ENCODE measurements at regions not wholly inside any gene's neighbourhood (a gene's known extent, or its start where the extent isn't known, plus 50 kb on each side); places are given as distances from the start of the nearest gene placed in this dataset.

DNA sequence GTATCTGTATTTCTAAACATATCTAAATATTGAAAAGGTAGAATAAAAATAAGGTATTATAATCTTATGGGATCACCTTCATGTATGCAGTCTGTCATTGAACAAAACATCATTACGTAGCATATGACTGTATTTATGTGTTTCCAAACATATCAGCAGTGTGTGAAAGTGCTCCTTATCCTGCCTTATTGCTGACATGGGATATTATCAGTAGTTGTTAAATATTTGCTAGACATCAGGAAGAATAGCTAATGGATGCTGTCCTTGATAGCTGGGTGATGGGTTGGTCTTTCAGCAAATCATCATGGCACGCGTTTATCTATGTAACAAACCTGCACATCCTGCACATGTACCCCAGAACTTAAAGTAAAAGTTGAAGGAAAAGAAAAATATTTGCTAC is 59.1 kb upstream of the FAM20A start:
- TF ChIP-seq, protein P1, sequence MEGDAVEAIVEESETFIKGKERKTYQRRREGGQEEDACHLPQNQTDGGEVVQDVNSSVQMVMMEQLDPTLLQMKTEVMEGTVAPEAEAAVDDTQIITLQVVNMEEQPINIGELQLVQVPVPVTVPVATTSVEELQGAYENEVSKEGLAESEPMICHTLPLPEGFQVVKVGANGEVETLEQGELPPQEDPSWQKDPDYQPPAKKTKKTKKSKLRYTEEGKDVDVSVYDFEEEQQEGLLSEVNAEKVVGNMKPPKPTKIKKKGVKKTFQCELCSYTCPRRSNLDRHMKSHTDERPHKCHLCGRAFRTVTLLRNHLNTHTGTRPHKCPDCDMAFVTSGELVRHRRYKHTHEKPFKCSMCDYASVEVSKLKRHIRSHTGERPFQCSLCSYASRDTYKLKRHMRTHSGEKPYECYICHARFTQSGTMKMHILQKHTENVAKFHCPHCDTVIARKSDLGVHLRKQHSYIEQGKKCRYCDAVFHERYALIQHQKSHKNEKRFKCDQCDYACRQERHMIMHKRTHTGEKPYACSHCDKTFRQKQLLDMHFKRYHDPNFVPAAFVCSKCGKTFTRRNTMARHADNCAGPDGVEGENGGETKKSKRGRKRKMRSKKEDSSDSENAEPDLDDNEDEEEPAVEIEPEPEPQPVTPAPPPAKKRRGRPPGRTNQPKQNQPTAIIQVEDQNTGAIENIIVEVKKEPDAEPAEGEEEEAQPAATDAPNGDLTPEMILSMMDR (IDR thresholded peaks at IDR 0.05) = no peak
- TF ChIP-seq ZFX (IDR thresholded peaks at IDR 0.05; ENCODE audit: borderline replicate concordance) = no peak
- no peak overlapping the region for H3K27ac ChIP-seq

DNA sequence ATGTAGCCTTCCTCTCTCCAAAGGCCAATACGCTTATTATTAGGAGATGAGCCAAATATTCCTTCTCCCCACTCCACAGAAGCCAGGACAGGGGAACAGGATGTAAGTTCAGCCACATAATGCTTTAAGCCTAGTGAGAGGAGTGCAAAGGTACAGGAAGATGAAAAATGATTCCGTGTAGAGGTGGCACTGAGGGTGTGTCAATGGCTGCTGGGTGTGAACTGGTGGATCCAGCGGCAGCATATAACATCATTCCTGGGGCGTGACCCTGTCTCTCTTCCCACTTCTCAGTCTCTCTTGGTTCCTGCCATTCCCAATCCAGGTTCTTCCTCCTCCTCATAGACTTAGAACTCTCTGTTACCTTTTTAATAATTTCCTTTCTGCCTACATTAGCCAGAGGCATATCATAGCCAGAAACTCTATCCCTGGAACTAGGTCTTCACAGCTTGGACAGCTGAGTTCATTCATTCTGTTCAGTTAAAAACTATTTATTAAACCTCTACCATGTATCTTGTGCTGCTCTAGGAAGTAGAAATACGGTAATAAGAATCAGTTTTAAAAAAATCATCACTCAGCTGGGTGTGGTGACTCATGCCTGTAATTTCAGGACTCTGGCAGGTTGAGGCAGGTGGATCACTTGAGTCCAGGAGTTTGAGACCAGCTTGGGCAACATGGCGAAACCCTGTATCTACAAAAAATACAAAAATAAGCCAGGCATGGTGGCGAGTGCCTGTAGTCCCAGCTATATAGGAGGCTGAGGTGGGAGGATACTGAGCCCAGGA is 58.0 kb upstream of the FAM20A start:
- no peak for TF ChIP-seq ZFX (IDR thresholded peaks at IDR 0.05; ENCODE audit: borderline replicate concordance)
- TF ChIP-seq, protein P1 (IDR thresholded peaks at IDR 0.05) = no peak
- no peak overlapping the region for H3K27ac ChIP-seq

DNA sequence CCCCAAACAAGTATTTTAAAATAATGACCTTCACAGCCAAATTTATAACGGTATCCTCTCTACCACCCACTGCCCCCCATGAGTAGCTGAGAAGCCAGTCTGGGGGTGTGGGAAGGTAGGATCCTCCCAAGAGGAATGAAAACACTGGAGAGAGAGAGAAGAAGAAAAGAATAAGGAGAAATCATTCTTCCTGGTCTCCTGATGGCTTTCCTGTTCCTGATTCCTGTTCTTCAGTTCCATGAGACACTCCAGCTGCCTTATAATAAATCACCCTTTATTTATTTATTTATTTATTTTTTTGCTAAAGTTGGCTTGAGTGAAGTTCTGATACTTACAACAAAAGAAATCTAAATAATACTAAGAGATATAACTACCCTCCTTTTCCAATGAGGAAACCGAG is 56.4 kb upstream of the FAM20A start:
- no peak overlapping the region for H3K27ac ChIP-seq

DNA sequence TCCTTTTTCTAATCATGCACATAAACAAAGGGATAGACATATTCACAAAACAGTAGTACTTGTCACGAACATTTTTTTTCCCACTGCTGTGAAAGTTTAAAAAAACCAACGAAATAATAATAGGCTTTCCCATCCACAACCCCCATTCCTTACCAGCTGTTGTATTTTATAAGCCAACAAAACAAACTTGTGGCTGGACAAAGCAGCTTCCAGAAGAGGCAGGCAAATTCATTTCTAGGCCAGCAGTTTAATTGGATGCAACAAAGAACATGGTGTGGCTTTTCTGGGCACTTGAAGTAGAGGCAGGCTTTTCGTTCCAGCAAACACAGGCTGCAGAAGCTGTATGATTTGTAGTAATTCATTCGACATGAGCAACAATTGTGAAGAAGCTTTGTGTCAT is 56.0 kb upstream of the FAM20A start:
- TF ChIP-seq ZFX (IDR thresholded peaks at IDR 0.05; ENCODE audit: borderline replicate concordance) = no peak
- TF ChIP-seq, protein P1 (IDR thresholded peaks at IDR 0.05) = no peak
- H3K27ac ChIP-seq = no peak overlapping the region

More for the DNA sequence above, 56.4 kb upstream of the FAM20A start:
- TF ChIP-seq, protein P1 (IDR thresholded peaks at IDR 0.05) = no peak
- no peak for TF ChIP-seq ZFX (IDR thresholded peaks at IDR 0.05; ENCODE audit: borderline replicate concordance)

DNA sequence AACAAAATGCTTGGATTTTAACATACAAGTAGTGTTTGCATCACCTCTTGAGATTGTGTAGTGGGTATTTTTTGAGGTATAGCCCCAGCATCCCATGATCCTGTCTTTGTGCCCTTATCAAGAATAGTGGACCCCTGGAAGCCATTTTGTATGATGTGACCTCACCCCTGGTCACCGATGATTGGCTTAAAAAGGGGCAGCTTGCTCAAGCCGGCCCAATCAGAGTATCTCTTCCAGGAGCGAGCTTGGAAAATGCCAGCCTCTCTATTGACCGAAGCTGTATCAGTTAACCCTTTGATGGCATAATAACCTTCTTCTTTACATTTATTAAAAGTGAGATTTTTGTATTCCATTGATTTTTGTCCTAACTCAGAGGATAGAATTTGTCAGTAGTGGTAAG is 55.5 kb upstream of the FAM20A start:
- no peak for TF ChIP-seq ZFX (IDR thresholded peaks at IDR 0.05; ENCODE audit: borderline replicate concordance)
- TF ChIP-seq, protein P1 (IDR thresholded peaks at IDR 0.05) = no peak
- H3K27ac ChIP-seq = no peak overlapping the region
